Endothelial cell of umbilical vein (primary cell): ENCODE measurements at regions not wholly inside any gene's neighbourhood (a gene's known extent, or its start where the extent isn't known, plus 50 kb on each side); places are given as distances from the start of the nearest gene placed in this dataset.

Source experiments
- CTCF ChIP-seq, 2 donors: IDR thresholded peaks; 1 replicate in 1 of 2; 2 replicates in 1 of 2; pipeline ENCODE4 v1.5.1; 2011; ENCODE audit warnings: low read length in 2 of 2, mild to moderate bottlenecking in 2 of 2, moderate library complexity in 2 of 2, control low read depth in 1 of 2, inconsistent platforms in 1 of 2, low read depth in 1 of 2; ENCODE audit not compliant: insufficient read depth in 1 of 2; ENCODE audit errors: extremely low read depth in 1 of 2
- EZH2 ChIP-seq: IDR thresholded peaks from 2 replicates; pipeline ENCODE4 v1.6.1; 2012; ENCODE audit warnings: borderline replicate concordance, low read depth, mild to moderate bottlenecking, moderate library complexity, low read length, inconsistent platforms; ENCODE audit not compliant: severe bottlenecking
- FOS ChIP-seq: IDR thresholded peaks from 2 replicates; pipeline ENCODE4 v1.6.1; 2011; ENCODE audit warnings: mild to moderate bottlenecking, low read length, moderate library complexity, borderline replicate concordance; ENCODE audit not compliant: insufficient read depth
- JUN ChIP-seq: IDR thresholded peaks from 2 replicates; pipeline ENCODE4 v1.6.1; 2011; ENCODE audit warnings: borderline replicate concordance, low read depth; ENCODE audit not compliant: insufficient read length, insufficient read depth
- MAX ChIP-seq: IDR thresholded peaks from 2 replicates; pipeline ENCODE4 v1.6.1; 2011; ENCODE audit not compliant: insufficient read depth, insufficient read length
- POLR2A ChIP-seq: IDR thresholded peaks from 2 replicates; pipeline ENCODE4 v1.6.1; 2012; ENCODE audit warnings: low read depth, mild to moderate bottlenecking, control low read depth, low read length
- POLR2AphosphoS5 ChIP-seq: IDR thresholded peaks from 2 replicates; pipeline ENCODE4 v1.6.1; 2012; ENCODE audit warnings: low read depth, mild to moderate bottlenecking, control low read depth, low read length, moderate library complexity; ENCODE audit not compliant: insufficient read depth

- TF ChIP-seq FOS (no peak), CTCF (IDR thresholded peaks at IDR 0.05; ENCODE audit: extremely low read depth in 1 of 2, insufficient read depth in 1 of 2, low read depth in 1 of 2, low read length in 2 of 2) (no peak), POLR2A (no peak), POLR2AphosphoS5 (no peak), MAX (no peak), EZH2 (no peak), JUN (no peak)
These were observed 155.9 kb upstream of the IRX5 start for GRCh38 chr16:54774768-54775167.
